GM12878 (cell line): ENCODE measurements at regions not wholly inside any gene's neighbourhood (a gene's known extent, or its start where the extent isn't known, plus 50 kb on each side); places are given as distances from the start of the nearest gene placed in this dataset.

Experiments used
- ATAC-seq: fragments of 200-7000 bp; cut with Tn5 transposase; 3 replicates; pipeline ENCODE4 v1.9.1; 2020; ENCODE audit warnings: mild to moderate bottlenecking, moderate library complexity
- BruUV-seq: library from RNA; stranded (reverse); fragments of 400-500 nt; replicated peaks from 2 replicates; lab custom pipeline; 2021; lab: Mats Ljungman, UMichigan
- CTCF ChIA-PET: fragments of 300-600 bp; sonication (Branson Sonifier 250); formaldehyde crosslinking; extraction: SDS; loops from one replicate; lab custom pipeline; 2021; ENCODE audit warnings: inconsistent platforms; lab: Yijun Ruan, JAX
- POLR2A ChIA-PET: fragments of 350-600 bp; formaldehyde crosslinking; extraction: SDS; loops from one replicate; lab custom pipeline; 2021; ENCODE audit warnings: inconsistent platforms; lab: Charles Lee
- RAD21 ChIA-PET: fragments of 300-600 bp; sonication (Branson Sonifier 250); formaldehyde crosslinking; loops from one replicate; lab custom pipeline; 2023; ENCODE audit warnings: antibody characterized with exemption; ENCODE audit not compliant: unreplicated experiment; lab: Charles Lee
- SMC1A ChIA-PET: fragments of 300-600 bp; sonication (Branson Sonifier 250); formaldehyde crosslinking; loops from one replicate; lab custom pipeline; 2023; ENCODE audit not compliant: unreplicated experiment, uncharacterized antibody; lab: Charles Lee
- DNase-seq: peaks from one replicate; pipeline ENCODE4 v3.0.0-alpha.2; 2011; ENCODE audit warnings: low read depth, low spot score
- FAIRE-seq: peaks from 3 replicates; lab custom pipeline; 2011; peaks lifted over from hg19 to GRCh38; lab: Jason Lieb, UNC
- H2AFZ ChIP-seq: 2 replicates; pipeline ENCODE4 v1.6.0; 2011; ENCODE audit warnings: low read depth, low read length, control low read depth; ENCODE audit not compliant: control insufficient read depth
- H3K27ac ChIP-seq: 2 replicates; pipeline ENCODE4 v1.5.1; 2011; ENCODE audit warnings: control low read depth; ENCODE audit not compliant: control insufficient read depth, insufficient read depth
- H3K27me3 ChIP-seq, 2 experiments: replicated peaks in 1 of 2; 2 replicates each; pipeline versions ENCODE4 v1.6.0 to v1.6.1; 2011; ENCODE audit warnings: low read length in 1 of 2; ENCODE audit not compliant: control insufficient read depth in 2 of 2, insufficient read depth in 2 of 2
- H3K36me3 ChIP-seq, 2 experiments: 2 replicates each; pipeline ENCODE4 v1.5.1; 2011; ENCODE audit warnings: low read length in 1 of 2; ENCODE audit not compliant: control insufficient read depth in 2 of 2, insufficient read depth in 2 of 2
- H3K4me1 ChIP-seq: 2 replicates; pipeline ENCODE4 v1.6.1; 2011; ENCODE audit warnings: mild to moderate bottlenecking, low read length, moderate library complexity, mixed read lengths; ENCODE audit not compliant: control insufficient read depth, insufficient read depth
- H3K4me2 ChIP-seq: 2 replicates; pipeline ENCODE4 v1.6.0; 2011; ENCODE audit warnings: control low read depth; ENCODE audit not compliant: control insufficient read depth, insufficient read depth
- H3K4me3 ChIP-seq: fragments of 200-600 bp; sonication (generic); 2 replicates; pipeline ENCODE4 v1.5.1; 2016
- H3K79me2 ChIP-seq: 2 replicates; pipeline ENCODE4 v1.6.0; 2011; ENCODE audit warnings: low read length; ENCODE audit not compliant: control insufficient read depth, insufficient read depth
- H3K9ac ChIP-seq: 2 replicates; pipeline ENCODE4 v1.8.0; 2011; ENCODE audit warnings: low read length, control low read depth, mixed read lengths; ENCODE audit not compliant: control insufficient read depth, insufficient read depth
- H3K9me3 ChIP-seq: replicated peaks from 3 replicates; pipeline ENCODE4 v1.5.1; 2011; ENCODE audit warnings: mild to moderate bottlenecking, low read length; ENCODE audit not compliant: control insufficient read depth, insufficient read depth
- H4K20me1 ChIP-seq: 2 replicates; pipeline ENCODE4 v1.6.0; 2011; ENCODE audit not compliant: control insufficient read depth, insufficient read depth
- CEBPZ ChIP-seq: fragments of 150-350 bp; IDR thresholded peaks from 2 replicates; pipeline ENCODE4 v1.6.1; 2016; ENCODE audit warnings: low read depth, low read length
- CHD2 ChIP-seq: IDR thresholded peaks from 2 replicates; pipeline ENCODE4 v1.6.1; 2011; ENCODE audit warnings: low read depth, low read length, improper control_type of control experiment, borderline replicate concordance
- E2F4 ChIP-seq: IDR thresholded peaks from 2 replicates; pipeline ENCODE4 v1.6.1; 2012; ENCODE audit warnings: low read depth, low read length, improper control_type of control experiment
- EED ChIP-seq: sonication (generic); IDR thresholded peaks from 2 replicates; pipeline ENCODE4 v1.6.1; 2016; ENCODE audit warnings: antibody characterized with exemption, low read depth
- IRF4 ChIP-seq: IDR thresholded peaks from 2 replicates; pipeline ENCODE4 v1.6.1; 2011; ENCODE audit warnings: low read depth, low read length
- NFYA ChIP-seq: IDR thresholded peaks from 2 replicates; pipeline ENCODE4 v1.6.1; 2011; ENCODE audit warnings: low read depth, mild to moderate bottlenecking, low read length, improper control_type of control experiment, borderline replicate concordance
- NR2C2 ChIP-seq: IDR thresholded peaks from 2 replicates; pipeline ENCODE4 v1.6.1; 2011; ENCODE audit warnings: borderline replicate concordance, low read depth; ENCODE audit not compliant: control insufficient read depth, insufficient read length
- SIN3A ChIP-seq: IDR thresholded peaks from 2 replicates; pipeline ENCODE4 v1.6.1; 2012; ENCODE audit warnings: low read depth, low read length, improper control_type of control experiment
- SIX5 ChIP-seq: IDR thresholded peaks from 2 replicates; pipeline ENCODE4 v1.6.1; 2011; ENCODE audit warnings: mild to moderate bottlenecking, low read depth, low read length, moderate library complexity; ENCODE audit not compliant: severe bottlenecking
- SMARCA5 ChIP-seq: fragments of 450-650 bp; IDR thresholded peaks from 2 replicates; pipeline ENCODE4 v1.6.1; 2017; ENCODE audit warnings: mild to moderate bottlenecking
- SP1 ChIP-seq: IDR thresholded peaks from one replicate; pipeline ENCODE4 v1.6.1; 2011; ENCODE audit warnings: low read depth, low read length
- SUPT20H ChIP-seq: IDR thresholded peaks from 2 replicates; pipeline ENCODE4 v1.6.1; 2011; ENCODE audit warnings: low read depth, mild to moderate bottlenecking, low read length, moderate library complexity, borderline replicate concordance; ENCODE audit not compliant: control insufficient read depth
- SUZ12 ChIP-seq: fragments of 200-600 bp; sonication (generic); IDR thresholded peaks from one replicate; pipeline ENCODE4 v1.6.1; 2018; ENCODE audit warnings: antibody characterized with exemption, mild to moderate bottlenecking; ENCODE audit not compliant: unreplicated experiment
- TAF1 ChIP-seq: IDR thresholded peaks from 2 replicates; pipeline ENCODE4 v1.6.1; 2011; ENCODE audit warnings: mild to moderate bottlenecking, low read depth, low read length, borderline replicate concordance
- ZNF217 ChIP-seq: fragments of 450-650 bp; IDR thresholded peaks from 2 replicates; pipeline ENCODE4 v1.6.1; 2017; ENCODE audit warnings: antibody characterized with exemption, mild to moderate bottlenecking
- ZNF274 ChIP-seq: IDR thresholded peaks from one replicate; pipeline ENCODE4 v1.8.0; 2011; ENCODE audit not compliant: insufficient read length, insufficient read depth
- WGBS: methylation state at CpG from one replicate; pipeline ENCODE4 v1.1.6; 2016; ENCODE audit warnings: low lambda C conversion rate; ENCODE audit not compliant: insufficient replicate concordance, insufficient coverage; ENCODE audit errors: missing lambda C conversion rate; 5-methylcytosine and 5-hydroxymethylcytosine counted together
- in situ Hi-C: fragments of 300-500 bp; cut with MboI; formaldehyde crosslinking; loops from 9 replicates; pipeline ENCODE4 v1.14.3; 2018; ENCODE audit warnings: mixed read lengths
- intact Hi-C: fragments of 100-400 bp; cut with micrococcal nuclease; formaldehyde crosslinking; loops from one replicate; pipeline ENCODE4 v1.14.2; 2022; ENCODE audit not compliant: unreplicated experiment

- TF ChIP-seq CEBPZ = no peak
These were observed 259.8 kb upstream of the BLID start (continued) for GRCh38 chr11:122375687-122376399.

GRCh38 chr11:122368796-122369195 lies 252.8 kb upstream of the BLID start:
- no peaks in the 10 kb centered on the region for H3K79me2 ChIP-seq

More at GRCh38 chr11:122368796-122369195, 252.8 kb upstream of the BLID start:
- H3K9ac ChIP-seq = no peak overlapping the region
- ChIA-PET CTCF (no interaction called here), POLR2A (no interaction called here), SMC1A (no interaction called here), RAD21 (no interaction called here)
- H3K9me3 ChIP-seq = no peaks in the 10 kb centered on the region
- TF ChIP-seq SMARCA5 (no peak), CHD2 (no peak), SUZ12 (no peak), IRF4 (no peak), EED (no peak), SIN3A (no peak), ZNF217 (no peak), SP1 (no peak), SUPT20H (no peak), ZNF274 (no peak), NR2C2 (no peak), NFYA (no peak), SIX5 (no peak), TAF1 (no peak), E2F4 (no peak)
- in situ Hi-C loops (no loop called here), intact Hi-C loops (no loop called here)
- no peaks in the 10 kb centered on the region for H3K4me1 ChIP-seq
- FAIRE-seq = no peak
- no peak for ATAC-seq
- H2AFZ ChIP-seq = no peak overlapping the region
- H3K4me2 ChIP-seq = no peak overlapping the region
- no peaks in the 10 kb centered on the region for H3K36me3 ChIP-seq
- no TSS peak for BruUV-seq
- H4K20me1 ChIP-seq = no peaks in the 10 kb centered on the region
- DNase-seq = no peak
- 8% methylated on average over 4 of the region's 4 CpGs for whole genome bisulfite sequencing
- H3K27me3 ChIP-seq = no peaks in the 10 kb centered on the region
- no peak overlapping the region for H3K4me3 ChIP-seq
- no peak overlapping the region for H3K27ac ChIP-seq
